ENCODE measurements at regions not wholly inside any gene's neighbourhood (a gene's known extent, or its start where the extent isn't known, plus 50 kb on each side); places are given as distances from the start of the nearest gene placed in this dataset.
"Not testable (repeated sequence)": the region's sequence is repeated elsewhere in the genome, so short reads cannot be mapped to it uniquely, and the experiment has no call there.

DNA sequence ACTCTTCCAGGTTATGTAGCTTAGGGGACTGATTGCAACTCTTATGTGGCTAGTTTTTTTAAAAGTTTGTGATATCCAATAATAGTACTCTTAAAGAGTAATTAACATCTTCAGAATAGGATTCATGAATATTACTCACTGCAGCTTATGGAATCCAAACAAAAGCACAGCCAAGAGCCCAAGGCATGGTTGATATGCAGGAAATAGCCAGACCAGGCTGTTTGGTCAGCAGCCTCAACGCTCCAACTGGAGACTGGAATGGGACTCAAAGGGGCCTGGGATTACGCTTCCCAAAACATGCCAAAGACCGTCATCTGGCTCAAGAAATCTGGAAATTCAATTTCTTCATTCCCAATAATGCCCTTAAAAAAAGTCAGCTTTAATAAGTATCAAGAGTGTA lies 268.6 kb downstream of the SEC61B start:
- no peak overlapping the region for H3K4me3 ChIP-seq (ENCODE audit: control insufficient read depth, low read depth, low read length)
- peak; percentile 43 for DNase-seq (ENCODE audit: low read depth)
- TF ChIP-seq, protein P1, sequence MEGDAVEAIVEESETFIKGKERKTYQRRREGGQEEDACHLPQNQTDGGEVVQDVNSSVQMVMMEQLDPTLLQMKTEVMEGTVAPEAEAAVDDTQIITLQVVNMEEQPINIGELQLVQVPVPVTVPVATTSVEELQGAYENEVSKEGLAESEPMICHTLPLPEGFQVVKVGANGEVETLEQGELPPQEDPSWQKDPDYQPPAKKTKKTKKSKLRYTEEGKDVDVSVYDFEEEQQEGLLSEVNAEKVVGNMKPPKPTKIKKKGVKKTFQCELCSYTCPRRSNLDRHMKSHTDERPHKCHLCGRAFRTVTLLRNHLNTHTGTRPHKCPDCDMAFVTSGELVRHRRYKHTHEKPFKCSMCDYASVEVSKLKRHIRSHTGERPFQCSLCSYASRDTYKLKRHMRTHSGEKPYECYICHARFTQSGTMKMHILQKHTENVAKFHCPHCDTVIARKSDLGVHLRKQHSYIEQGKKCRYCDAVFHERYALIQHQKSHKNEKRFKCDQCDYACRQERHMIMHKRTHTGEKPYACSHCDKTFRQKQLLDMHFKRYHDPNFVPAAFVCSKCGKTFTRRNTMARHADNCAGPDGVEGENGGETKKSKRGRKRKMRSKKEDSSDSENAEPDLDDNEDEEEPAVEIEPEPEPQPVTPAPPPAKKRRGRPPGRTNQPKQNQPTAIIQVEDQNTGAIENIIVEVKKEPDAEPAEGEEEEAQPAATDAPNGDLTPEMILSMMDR (conservative IDR thresholded peaks at IDR 0.05; ENCODE audit: control insufficient read depth, insufficient read depth, low read depth, low read length) = no peak

DNA sequence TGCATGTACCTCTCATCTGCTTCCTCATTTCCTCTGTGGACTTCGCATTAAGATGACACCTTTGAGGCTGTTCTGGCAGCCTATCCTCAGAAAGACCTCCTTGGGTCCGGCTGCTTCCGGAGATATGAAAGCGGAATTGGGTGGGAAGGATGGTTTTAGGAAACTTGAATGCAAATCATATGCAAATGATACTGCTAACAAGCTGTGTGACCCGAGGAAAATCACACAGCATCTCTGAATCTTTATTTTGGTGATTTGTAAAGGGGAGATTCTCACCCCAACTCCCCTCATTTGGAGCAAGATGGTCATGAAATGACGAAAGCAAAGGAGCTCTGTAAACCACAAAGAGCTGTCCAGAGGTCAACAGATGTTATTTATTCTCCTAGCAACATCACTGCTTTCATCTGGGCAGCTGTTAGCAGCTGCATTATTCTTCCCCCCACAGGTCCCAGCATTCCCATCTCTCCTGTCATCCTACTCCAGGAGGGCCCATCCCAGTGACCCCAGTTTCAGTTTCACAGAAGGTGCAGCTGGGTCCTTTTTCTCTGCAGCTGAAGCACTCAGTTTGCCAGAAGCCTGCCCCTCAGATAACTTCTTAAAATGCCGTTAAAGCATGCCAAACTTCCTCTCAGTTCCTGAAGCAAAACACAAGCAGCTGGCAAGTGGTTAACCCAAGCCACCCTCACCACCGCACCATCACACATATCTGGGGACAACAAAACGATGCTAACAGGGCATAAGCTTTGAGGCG lies 269.5 kb downstream of the SEC61B start:
- peak; percentile 88 for DNase-seq (ENCODE audit: low read depth)
- TF ChIP-seq, protein P1 (conservative IDR thresholded peaks at IDR 0.05; ENCODE audit: control insufficient read depth, insufficient read depth, low read depth, low read length) = no peak
- H3K4me3 ChIP-seq (ENCODE audit: control insufficient read depth, low read depth, low read length) = no peak overlapping the region

DNA sequence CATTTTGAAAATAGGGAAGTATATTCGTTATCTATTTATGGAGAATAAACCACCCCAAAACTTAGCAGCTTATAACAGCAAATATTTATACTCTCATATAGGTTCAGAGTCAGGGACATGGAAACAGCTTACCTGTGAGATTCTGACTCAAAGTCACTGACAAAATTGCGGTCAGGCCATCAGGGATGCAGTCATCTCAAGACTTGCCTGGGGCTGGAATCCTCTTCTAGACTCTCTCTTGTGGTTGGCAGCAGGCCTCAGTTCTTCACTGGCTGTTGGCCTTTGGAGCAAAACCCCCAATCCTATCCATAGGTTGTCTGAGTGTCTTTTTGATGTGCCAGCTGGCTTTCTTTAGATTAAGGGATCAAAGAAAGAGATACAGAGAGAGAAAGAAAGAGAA lies 275.6 kb downstream of the SEC61B start:
- TF ChIP-seq, protein P1 (conservative IDR thresholded peaks at IDR 0.05; ENCODE audit: control insufficient read depth, insufficient read depth, low read depth, low read length) = no peak
- no peak overlapping the region for H3K4me3 ChIP-seq (ENCODE audit: control insufficient read depth, low read depth, low read length)
- DNase-seq (ENCODE audit: low read depth) = no peak

DNA sequence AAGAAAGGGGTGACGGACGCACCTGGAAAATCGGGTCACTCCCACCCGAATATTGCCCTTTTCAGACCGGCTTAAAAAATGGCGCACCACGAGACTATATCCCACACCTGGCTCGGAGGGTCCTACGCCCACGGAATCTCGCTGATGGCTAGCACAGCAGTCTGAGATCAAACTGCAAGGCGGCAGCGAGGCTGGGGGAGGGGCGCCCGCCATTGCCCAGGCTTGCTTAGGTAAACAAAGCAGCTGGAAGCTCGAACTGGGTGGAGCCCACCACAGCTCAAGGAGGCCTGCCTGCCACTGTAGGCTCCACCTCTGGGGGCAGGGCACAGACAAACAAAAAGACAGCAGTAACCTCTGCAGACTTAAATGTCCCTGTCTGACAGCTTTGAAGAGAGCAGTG lies 276.9 kb downstream of the SEC61B start:
- H3K4me3 ChIP-seq (ENCODE audit: control insufficient read depth, low read depth, low read length) = not testable (repeated sequence)

DNA sequence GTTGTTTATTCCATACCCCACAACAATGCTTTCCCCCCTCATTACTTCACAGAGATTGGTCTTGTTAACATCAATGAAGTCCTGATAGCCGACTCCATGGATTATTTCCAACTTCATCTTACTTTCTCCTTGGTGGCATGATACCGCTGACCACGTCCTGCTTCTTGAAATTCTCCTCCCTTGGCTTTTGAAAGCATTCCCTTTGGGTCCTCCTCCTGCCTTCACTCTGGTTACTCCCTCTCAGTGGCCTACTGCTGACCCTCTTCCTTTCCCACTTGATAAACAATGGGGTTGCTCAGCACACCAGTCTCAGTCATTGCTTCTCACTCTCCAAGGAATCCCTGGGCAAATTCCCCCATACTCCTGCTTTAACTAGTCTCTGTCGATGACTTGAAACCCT lies 283.9 kb downstream of the SEC61B start:
- no peak overlapping the region for H3K4me3 ChIP-seq (ENCODE audit: control insufficient read depth, low read depth, low read length)
- DNase-seq (ENCODE audit: low read depth) = no peak
- TF ChIP-seq, protein P1 (conservative IDR thresholded peaks at IDR 0.05; ENCODE audit: control insufficient read depth, insufficient read depth, low read depth, low read length) = no peak

More for the DNA sequence above, 276.9 kb downstream of the SEC61B start:
- not testable (repeated sequence) for DNase-seq (ENCODE audit: low read depth)

DNA sequence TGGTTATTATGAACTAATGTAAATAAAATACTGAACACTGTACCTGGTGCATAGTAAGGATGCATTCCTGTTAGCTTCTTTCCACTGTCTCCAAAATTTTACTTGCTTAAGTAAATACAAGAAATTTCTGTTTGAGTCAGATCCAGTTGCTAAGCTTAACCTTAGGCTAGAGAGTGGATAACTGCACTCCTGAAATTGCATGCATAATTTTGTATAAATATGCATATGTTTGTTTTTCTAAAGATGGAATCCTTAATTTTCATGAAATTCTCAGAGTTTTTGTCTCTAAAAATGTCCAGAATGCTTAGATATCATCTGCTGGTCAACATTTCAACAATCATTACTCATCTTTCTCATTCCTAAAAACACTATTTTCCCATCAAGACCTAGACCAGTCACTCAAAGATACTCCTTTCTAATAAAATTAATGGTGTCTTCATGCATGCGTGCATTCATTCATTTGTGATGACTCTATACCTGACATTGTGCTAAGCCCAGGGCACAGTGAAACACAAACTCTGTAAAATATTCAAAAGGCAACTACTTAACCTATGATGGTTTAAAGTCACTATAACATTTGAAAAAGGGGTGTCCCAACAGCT lies 284.8 kb downstream of the SEC61B start:
- H3K4me3 ChIP-seq (ENCODE audit: control insufficient read depth, low read depth, low read length) = no peak overlapping the region
- DNase-seq (ENCODE audit: low read depth) = no peak
- TF ChIP-seq, protein P1 (conservative IDR thresholded peaks at IDR 0.05; ENCODE audit: control insufficient read depth, insufficient read depth, low read depth, low read length) = no peak

DNA sequence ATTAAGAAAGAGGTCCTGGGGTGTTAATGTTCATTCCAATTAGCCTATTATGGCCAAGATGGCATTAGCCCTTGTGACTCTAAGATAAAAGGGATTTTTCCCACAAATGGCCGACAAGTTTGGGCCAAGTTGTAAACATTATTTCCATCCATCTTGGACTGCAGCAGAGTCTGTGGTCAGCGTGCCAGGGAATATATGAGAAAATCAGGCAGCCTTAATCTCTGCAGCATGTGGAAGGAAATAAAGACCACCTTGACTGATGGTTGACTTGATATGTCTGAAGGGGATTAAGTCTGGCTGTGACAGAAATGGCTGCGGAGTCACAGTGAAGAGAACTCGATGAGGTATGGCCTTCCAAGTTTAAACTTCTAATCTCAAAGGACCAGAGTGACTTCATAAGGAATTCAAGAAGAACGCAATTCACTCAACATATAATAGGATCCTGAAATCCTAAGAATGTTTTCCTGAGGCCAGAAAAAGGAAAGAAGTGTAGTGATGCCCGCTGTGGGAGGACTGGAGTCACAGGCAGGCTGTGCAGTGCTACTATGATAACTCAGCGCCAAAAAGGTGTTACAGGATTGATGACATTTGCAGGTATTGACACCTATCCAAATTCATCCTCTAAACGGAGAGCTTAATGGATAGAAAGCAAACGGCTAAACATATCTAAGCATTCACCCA lies 287.1 kb downstream of the SEC61B start:
- TF ChIP-seq, protein P1 (conservative IDR thresholded peaks at IDR 0.05; ENCODE audit: control insufficient read depth, insufficient read depth, low read depth, low read length) = no peak
- no peak overlapping the region for H3K4me3 ChIP-seq (ENCODE audit: control insufficient read depth, low read depth, low read length)
- DNase-seq (ENCODE audit: low read depth) = no peak
